Ishikawa (cell line): ENCODE measurements at regions not wholly inside any gene's neighbourhood (a gene's known extent, or its start where the extent isn't known, plus 50 kb on each side); places are given as distances from the start of the nearest gene placed in this dataset.

Experiments
- CREB1 ChIP-seq: IDR thresholded peaks from 2 replicates; pipeline ENCODE4 v1.6.1; 2012; ENCODE audit warnings: low read depth
- MAX ChIP-seq: IDR thresholded peaks from 2 replicates; pipeline ENCODE4 v1.6.1; 2012

- TF ChIP-seq MAX = no peak
- TF ChIP-seq CREB1 = no peak
Measured at GRCh38 chr2:225891771-225892170, 492.3 kb downstream of the NYAP2 start.
